K562 (cell line): ENCODE measurements at regions not wholly inside any gene's neighbourhood (a gene's known extent, or its start where the extent isn't known, plus 50 kb on each side); places are given as distances from the start of the nearest gene placed in this dataset.

ENCODE experiments used
- ATF2 ChIP-seq: sonication (generic); formaldehyde crosslinking; IDR thresholded peaks from 2 replicates; pipeline ENCODE4 v1.8.1; 2022; ENCODE audit warnings: missing genetic modification reagents
- CEBPB ChIP-seq: fragments of 450-650 bp; IDR thresholded peaks from 2 replicates; pipeline ENCODE4 v1.6.1; 2016; ENCODE audit warnings: missing genetic modification characterization, missing compliant biosample characterization
- CHD4 ChIP-seq: fragments of 200-600 bp; sonication (generic); IDR thresholded peaks from 3 replicates; pipeline ENCODE4 v1.6.1; 2012; ENCODE audit warnings: low read depth, mild to moderate bottlenecking, mixed read lengths, low read length, inconsistent platforms; ENCODE audit not compliant: insufficient read depth, insufficient replicate concordance, poor library complexity, severe bottlenecking
- KDM2B ChIP-seq: fragments of 250-450 bp; sonication (Bioruptor Pico); IDR thresholded peaks from 2 replicates; pipeline ENCODE4 v1.8.0; 2021; ENCODE audit warnings: mild to moderate bottlenecking, moderate library complexity
- MAFK ChIP-seq: IDR thresholded peaks from 2 replicates; pipeline ENCODE4 v1.6.1; 2011; ENCODE audit warnings: low read length, improper control_type of control experiment
- MAX ChIP-seq: sonication (generic); formaldehyde crosslinking; IDR thresholded peaks from 2 replicates; pipeline ENCODE4 v1.9.0; 2022; ENCODE audit warnings: mild to moderate bottlenecking, missing genetic modification reagents
- PHF20 ChIP-seq: fragments of 450-650 bp; IDR thresholded peaks from 2 replicates; pipeline ENCODE4 v1.6.1; 2018; ENCODE audit not compliant: partially characterized antibody
- RHOXF2B ChIP-seq: fragments of 250-450 bp; sonication (Bioruptor Pico); conservative IDR thresholded peaks from 2 replicates; pipeline ENCODE4 v1.5.1; 2021
- SNRNP70 ChIP-seq: fragments of 200-400 bp; formaldehyde crosslinking; optimal IDR thresholded peaks from 2 replicates; pipeline ENCODE3; 2017; ENCODE audit warnings: low read depth, low read length
- TGIF2 ChIP-seq: sonication (generic); formaldehyde crosslinking; IDR thresholded peaks from 2 replicates; pipeline ENCODE4 v1.8.1; 2022; ENCODE audit warnings: mild to moderate bottlenecking, missing genetic modification reagents, moderate library complexity
- ZBTB34 ChIP-seq: fragments of 250-450 bp; sonication (Bioruptor Pico); IDR thresholded peaks from 2 replicates; pipeline ENCODE4 v1.8.0; 2021; ENCODE audit warnings: mild to moderate bottlenecking, moderate library complexity
- ZNF444 ChIP-seq: fragments of 250-450 bp; sonication (Bioruptor Pico); IDR thresholded peaks from 2 replicates; pipeline ENCODE4 v1.4.0; 2020; ENCODE audit warnings: mild to moderate bottlenecking, moderate library complexity
- ZNF592 ChIP-seq: fragments of 450-650 bp; IDR thresholded peaks from 2 replicates; pipeline ENCODE4 v1.6.1; 2017; ENCODE audit warnings: antibody characterized with exemption, mild to moderate bottlenecking
- ZNF717 ChIP-seq: fragments of 250-450 bp; sonication (Bioruptor Pico); IDR thresholded peaks from 2 replicates; pipeline ENCODE4 v1.5.0; 2021

GRCh38 chr3:193885832-193886231 is 250.1 kb upstream of the HES1 start (continued):
- TF ChIP-seq ATF2 (CRISPR knock-in tag) (no peak), MAFK (0 out of 2 replicates have a peak, but pooled peaks have one; percentile 20), CHD4 (no peak), RHOXF2B (CRISPR knock-in tag) (no peak), ZNF444 (CRISPR knock-in tag) (no peak), ZNF717 (CRISPR knock-in tag) (no peak), MAX (CRISPR knock-in tag) (peak; percentile 64), PHF20 (no peak), KDM2B (CRISPR knock-in tag) (no peak), ZBTB34 (CRISPR knock-in tag) (no peak), TGIF2 (CRISPR knock-in tag) (no peak), ZNF592 (peak; percentile 64), SNRNP70 (no peak), CEBPB (no peak)
